Activated CD4-positive, alpha-beta T cell treated with anti-CD3 and anti-CD28 coated beads, Interleukin-2, amount 50 U/mL, for 16 hours (primary cell): ENCODE measurements at regions not wholly inside any gene's neighbourhood (a gene's known extent, or its start where the extent isn't known, plus 50 kb on each side); places are given as distances from the start of the nearest gene placed in this dataset.

Experiments
- DNase-seq: peaks from one replicate; pipeline ENCODE4 v3.0.0-alpha.2; 2020

- no peak for DNase-seq
Observed at GRCh38 chr5:2487152-2487763, 264.2 kb downstream of the IRX2 start.

- DNase-seq, result no peak
Observed at GRCh38 chr5:2486373-2486772, 265.1 kb downstream of the IRX2 start.

- DNase-seq, result no peak
Observed at GRCh38 chr5:2482778-2483177, 268.7 kb downstream of the IRX2 start.

GRCh38 chr5:2480871-2481270 is 270.6 kb downstream of the IRX2 start:
- no peak for DNase-seq

GRCh38 chr5:2475902-2476301 is 275.6 kb downstream of the IRX2 start:
- no peak for DNase-seq

- no peak for DNase-seq
Observed at GRCh38 chr5:2472670-2473069, 278.8 kb downstream of the IRX2 start.

GRCh38 chr5:2471152-2471879 is 280.2 kb downstream of the IRX2 start:
- DNase-seq, result no peak

GRCh38 chr5:2466966-2467365 is 284.5 kb downstream of the IRX2 start:
- DNase-seq, result no peak

- no peak for DNase-seq
Observed at GRCh38 chr5:2465383-2465782, 286.1 kb downstream of the IRX2 start.

GRCh38 chr5:2464141-2464540 is 287.3 kb downstream of the IRX2 start:
- no peak for DNase-seq

- DNase-seq, result no peak
Observed at GRCh38 chr5:2461701-2462691, 289.5 kb downstream of the IRX2 start.

GRCh38 chr5:2460098-2460497 is 291.4 kb downstream of the IRX2 start:
- no peak for DNase-seq

- no peak for DNase-seq
Observed at GRCh38 chr5:2459251-2459650, 292.2 kb downstream of the IRX2 start.

GRCh38 chr5:2455878-2456277 is 295.6 kb downstream of the IRX2 start:
- DNase-seq, result no peak

GRCh38 chr5:2454876-2455275 is 296.6 kb downstream of the IRX2 start:
- DNase-seq, result no peak

- DNase-seq, result no peak
Observed at GRCh38 chr5:2453781-2454180, 297.7 kb downstream of the IRX2 start.

- no peak for DNase-seq
Observed at GRCh38 chr5:2451100-2451499, 300.4 kb downstream of the IRX2 start.

- DNase-seq, result no peak
Observed at GRCh38 chr5:2442496-2443354, 308.8 kb downstream of the IRX2 start.

GRCh38 chr5:2441495-2442180 is 309.8 kb downstream of the IRX2 start:
- DNase-seq, result no peak

GRCh38 chr5:2439608-2440007 is 311.9 kb downstream of the IRX2 start:
- DNase-seq, result no peak

- no peak for DNase-seq
Observed at GRCh38 chr5:2433086-2433485, 318.4 kb downstream of the IRX2 start.
